Liver (tissue), 3 donors: ENCODE measurements at regions not wholly inside any gene's neighbourhood (a gene's known extent, or its start where the extent isn't known, plus 50 kb on each side); places are given as distances from the start of the nearest gene placed in this dataset.

Experiments
- EGR1 ChIP-seq, 2 donors: IDR thresholded peaks; 2 replicates each; pipeline ENCODE4 v1.6.1; 2016 to 2018; ENCODE audit warnings: antibody characterized with exemption in 2 of 2, low read depth in 2 of 2
- RAD21 ChIP-seq, 2 donors: IDR thresholded peaks; 2 replicates each; pipeline ENCODE4 v1.6.1; 2016; ENCODE audit warnings: antibody characterized with exemption in 2 of 2, mild to moderate bottlenecking in 2 of 2
- SP1 ChIP-seq: IDR thresholded peaks from 2 replicates; pipeline ENCODE4 v1.6.1; 2018; ENCODE audit warnings: antibody characterized with exemption, mild to moderate bottlenecking
- TF ChIP-seq, protein P1 (sequence below): fragments of 150-350 bp; IDR thresholded peaks from 2 replicates; pipeline ENCODE4 v1.5.1; 2017; ENCODE audit warnings: improper control_type of control experiment, low read depth, low read length; ENCODE audit not compliant: missing input control
- TF ChIP-seq, protein P2 (sequence below): IDR thresholded peaks from 2 replicates; pipeline ENCODE4 v1.6.1; 2016; ENCODE audit warnings: antibody characterized with exemption, mild to moderate bottlenecking
- donor health status: healthy.
- donor health status: healthy.

DNA sequence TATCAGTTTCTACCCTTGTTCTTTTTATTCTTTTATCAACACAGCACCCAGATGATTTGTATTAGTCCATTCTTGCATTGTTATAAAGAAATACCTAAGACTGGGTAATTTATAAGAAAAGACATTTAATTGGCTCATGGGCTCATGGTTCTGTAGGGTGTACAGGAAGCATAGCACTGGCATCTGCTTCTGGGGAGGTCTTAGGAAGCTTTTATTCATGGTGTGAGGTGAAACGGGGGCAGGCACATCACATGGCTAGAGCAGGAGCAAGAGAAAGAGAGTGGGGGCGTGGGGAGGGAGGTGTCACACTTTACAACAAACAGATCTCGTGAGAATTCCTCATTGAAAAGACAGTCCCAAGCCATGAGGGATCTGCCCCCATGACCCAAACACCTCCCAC is 285.3 kb downstream of the SMARCA1 start:
- TF ChIP-seq, protein P1, sequence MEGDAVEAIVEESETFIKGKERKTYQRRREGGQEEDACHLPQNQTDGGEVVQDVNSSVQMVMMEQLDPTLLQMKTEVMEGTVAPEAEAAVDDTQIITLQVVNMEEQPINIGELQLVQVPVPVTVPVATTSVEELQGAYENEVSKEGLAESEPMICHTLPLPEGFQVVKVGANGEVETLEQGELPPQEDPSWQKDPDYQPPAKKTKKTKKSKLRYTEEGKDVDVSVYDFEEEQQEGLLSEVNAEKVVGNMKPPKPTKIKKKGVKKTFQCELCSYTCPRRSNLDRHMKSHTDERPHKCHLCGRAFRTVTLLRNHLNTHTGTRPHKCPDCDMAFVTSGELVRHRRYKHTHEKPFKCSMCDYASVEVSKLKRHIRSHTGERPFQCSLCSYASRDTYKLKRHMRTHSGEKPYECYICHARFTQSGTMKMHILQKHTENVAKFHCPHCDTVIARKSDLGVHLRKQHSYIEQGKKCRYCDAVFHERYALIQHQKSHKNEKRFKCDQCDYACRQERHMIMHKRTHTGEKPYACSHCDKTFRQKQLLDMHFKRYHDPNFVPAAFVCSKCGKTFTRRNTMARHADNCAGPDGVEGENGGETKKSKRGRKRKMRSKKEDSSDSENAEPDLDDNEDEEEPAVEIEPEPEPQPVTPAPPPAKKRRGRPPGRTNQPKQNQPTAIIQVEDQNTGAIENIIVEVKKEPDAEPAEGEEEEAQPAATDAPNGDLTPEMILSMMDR, result no peak
- TF ChIP-seq, protein P2, sequence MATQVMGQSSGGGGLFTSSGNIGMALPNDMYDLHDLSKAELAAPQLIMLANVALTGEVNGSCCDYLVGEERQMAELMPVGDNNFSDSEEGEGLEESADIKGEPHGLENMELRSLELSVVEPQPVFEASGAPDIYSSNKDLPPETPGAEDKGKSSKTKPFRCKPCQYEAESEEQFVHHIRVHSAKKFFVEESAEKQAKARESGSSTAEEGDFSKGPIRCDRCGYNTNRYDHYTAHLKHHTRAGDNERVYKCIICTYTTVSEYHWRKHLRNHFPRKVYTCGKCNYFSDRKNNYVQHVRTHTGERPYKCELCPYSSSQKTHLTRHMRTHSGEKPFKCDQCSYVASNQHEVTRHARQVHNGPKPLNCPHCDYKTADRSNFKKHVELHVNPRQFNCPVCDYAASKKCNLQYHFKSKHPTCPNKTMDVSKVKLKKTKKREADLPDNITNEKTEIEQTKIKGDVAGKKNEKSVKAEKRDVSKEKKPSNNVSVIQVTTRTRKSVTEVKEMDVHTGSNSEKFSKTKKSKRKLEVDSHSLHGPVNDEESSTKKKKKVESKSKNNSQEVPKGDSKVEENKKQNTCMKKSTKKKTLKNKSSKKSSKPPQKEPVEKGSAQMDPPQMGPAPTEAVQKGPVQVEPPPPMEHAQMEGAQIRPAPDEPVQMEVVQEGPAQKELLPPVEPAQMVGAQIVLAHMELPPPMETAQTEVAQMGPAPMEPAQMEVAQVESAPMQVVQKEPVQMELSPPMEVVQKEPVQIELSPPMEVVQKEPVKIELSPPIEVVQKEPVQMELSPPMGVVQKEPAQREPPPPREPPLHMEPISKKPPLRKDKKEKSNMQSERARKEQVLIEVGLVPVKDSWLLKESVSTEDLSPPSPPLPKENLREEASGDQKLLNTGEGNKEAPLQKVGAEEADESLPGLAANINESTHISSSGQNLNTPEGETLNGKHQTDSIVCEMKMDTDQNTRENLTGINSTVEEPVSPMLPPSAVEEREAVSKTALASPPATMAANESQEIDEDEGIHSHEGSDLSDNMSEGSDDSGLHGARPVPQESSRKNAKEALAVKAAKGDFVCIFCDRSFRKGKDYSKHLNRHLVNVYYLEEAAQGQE, result no peak
- no peak for TF ChIP-seq SP1
- no peak for TF ChIP-seq RAD21 (IDR thresholded peaks at IDR 0.05)
- no peak for TF ChIP-seq EGR1 (IDR thresholded peaks at IDR 0.05; ENCODE audit: low read depth in 2 of 2)
